ENCODE measurements at regions not wholly inside any gene's neighbourhood (a gene's known extent, or its start where the extent isn't known, plus 50 kb on each side); places are given as distances from the start of the nearest gene placed in this dataset.

DNA sequence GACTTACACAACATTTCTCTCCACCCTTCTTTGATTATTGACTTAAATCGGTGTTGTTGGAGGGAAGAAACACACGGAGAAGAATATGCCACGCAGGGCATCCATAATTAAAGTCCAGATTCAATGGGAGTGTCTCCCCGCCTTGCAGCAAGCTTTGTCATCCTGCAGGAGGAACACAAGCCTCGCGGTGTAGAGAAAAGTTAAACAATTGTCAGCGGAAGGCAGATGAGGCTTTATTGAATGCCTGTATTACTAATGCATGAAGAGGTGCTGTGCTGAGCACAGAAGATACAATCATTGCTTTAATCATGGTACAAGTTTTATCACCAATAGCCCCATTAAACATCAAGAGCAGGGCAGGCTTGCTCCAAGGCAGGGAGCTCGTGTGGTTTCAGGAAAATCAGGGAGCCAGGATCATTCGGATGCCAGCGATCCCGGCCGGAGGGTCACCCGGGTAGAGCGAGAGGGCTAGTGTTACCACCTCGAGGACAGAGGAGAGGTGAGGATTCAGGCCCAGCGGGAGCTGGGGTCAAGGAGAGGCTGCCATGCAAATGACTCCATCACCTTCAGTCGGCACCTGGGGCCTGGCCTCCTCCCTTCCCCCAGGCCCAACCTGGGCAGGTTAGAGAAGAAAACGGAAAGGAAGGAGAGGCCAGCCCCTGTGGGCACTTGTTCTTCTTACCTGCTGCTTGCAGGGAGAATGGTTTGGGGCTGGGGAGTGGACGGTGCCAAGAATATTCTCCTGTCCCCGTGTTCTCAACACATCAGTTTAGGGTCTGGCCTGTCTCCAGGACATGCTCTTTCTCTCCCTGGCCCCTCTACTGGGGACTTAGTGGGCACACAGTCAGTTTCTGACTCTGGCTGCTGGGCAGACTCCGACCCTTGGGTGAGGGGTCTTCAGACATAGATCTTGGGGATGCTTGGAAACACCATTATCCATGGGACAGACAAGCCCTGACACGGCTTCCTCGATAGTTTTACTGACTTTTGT lies 289.5 kb downstream of the IRX2 start:
- DNase-seq (ENCODE audit: low read depth in 3 of 3, low spot score in 2 of 3), result no peak

DNA sequence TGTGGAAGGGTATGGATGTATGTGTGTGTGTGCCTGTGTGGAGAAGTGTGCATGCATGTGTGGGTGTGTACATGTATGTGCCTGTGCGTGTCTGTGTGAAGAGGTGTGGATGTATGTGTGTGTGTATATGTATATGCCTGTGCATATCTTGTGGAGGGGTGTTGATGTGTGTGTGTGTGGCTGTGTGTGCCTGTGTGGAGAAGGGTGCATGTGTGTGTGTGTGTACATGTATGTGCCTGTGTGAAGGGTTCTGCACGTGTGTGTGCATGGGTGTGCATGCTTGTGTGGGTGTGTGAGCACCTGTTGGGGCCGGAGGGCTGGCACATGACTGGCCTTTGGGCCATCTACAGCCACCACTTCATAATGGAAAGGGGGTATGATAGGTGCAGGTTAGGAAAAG lies 291.4 kb downstream of the IRX2 start:
- DNase-seq (ENCODE audit: low read depth in 3 of 3, low spot score in 2 of 3), result no peak

DNA sequence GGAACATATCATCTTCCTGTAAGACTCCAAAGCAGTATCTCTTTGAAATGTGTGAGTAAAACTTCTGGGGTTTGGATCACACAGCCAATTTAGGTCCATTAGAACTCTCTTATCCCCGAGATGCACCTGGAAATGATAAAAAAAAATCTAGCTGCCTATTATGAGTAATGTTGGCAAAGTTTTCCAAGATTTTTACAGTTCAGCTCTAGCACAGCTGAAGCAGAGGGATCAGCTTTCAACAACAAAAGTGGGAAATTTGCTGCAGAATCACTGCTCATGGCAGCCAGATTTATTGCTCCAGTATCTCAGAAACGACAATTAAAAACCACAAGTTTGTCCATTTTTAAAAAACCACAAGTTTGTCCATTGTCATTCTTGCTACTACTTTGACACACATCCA lies 292.2 kb downstream of the IRX2 start:
- no peak for DNase-seq (ENCODE audit: low read depth in 3 of 3, low spot score in 2 of 3)

DNA sequence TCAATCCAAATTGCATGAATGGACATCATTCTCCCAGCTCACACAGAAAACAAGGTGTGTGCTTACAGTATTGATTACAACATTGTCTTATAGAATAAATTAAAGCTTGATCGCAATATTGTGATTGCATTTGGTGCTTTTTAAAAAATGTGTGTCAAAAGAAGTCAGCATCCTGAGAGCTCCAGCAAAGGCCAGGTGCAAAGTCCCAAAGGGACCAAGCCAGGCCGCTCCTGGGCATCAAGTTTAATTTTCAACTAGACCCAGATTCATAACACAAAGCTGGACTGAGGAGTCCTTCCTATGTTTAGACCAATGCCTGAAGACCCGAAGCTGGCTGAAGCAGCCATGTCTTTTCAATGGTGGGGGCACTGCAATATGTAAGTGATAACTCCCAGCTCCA lies 295.6 kb downstream of the IRX2 start:
- no peak for DNase-seq (ENCODE audit: low read depth in 3 of 3, low spot score in 2 of 3)

DNA sequence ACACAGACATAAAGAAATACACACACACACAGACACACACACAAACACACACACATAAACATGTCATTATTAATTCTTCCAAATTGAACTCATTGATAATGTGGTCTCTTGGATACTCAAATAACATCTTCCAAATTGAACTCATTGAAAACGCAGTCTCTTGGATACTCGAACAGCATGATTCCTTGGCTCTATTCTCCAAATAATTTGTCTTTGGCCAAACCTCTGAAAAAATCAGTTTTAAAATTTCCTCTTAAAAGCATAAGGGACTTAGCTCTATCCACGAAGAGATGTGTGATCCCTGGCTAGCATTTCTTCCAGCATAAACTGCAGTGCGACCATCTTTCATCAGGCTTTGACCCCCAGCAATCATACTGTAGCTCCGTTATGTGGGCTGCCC lies 296.6 kb downstream of the IRX2 start:
- no peak for DNase-seq (ENCODE audit: low read depth in 3 of 3, low spot score in 2 of 3)

DNA sequence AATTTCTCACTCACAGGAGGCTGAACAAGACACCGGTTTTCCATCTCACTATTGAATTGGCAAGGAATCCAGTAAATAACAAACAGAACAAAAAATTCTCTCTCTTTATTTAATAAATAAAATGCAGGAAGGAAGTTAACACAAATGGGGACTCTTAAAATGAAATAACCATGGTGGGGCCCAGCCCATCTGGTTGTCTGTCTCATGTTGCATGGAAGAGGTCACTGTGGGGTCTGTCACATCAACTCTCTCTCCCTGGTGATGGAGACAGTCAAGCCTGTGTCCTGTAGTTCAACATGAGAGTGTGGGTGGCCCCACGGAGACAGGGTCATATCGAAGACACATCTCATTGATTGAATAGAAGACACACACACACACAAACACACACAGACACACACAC lies 297.7 kb downstream of the IRX2 start:
- DNase-seq (ENCODE audit: low read depth in 3 of 3, low spot score in 2 of 3), result no peak

DNA sequence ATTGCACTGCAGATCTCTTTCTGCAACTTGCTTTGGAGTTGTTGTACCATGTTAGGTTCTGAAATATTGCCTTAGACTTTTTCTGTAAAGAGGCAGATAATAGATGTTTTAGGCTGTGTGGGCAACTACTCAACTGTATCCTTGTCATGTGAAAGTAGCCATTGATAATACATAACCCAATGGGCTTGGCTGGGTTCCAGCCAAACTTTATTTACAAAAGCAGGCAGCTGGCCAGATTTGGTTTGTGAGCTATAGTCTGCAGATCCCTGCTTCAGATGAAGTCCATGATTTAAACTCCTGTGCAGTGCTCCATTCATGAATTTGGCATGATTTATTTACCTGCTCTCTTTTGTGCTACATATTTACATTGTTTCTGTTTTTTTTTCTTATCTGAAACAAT lies 300.4 kb downstream of the IRX2 start:
- DNase-seq (ENCODE audit: low read depth in 3 of 3, low spot score in 2 of 3), result no peak

DNA sequence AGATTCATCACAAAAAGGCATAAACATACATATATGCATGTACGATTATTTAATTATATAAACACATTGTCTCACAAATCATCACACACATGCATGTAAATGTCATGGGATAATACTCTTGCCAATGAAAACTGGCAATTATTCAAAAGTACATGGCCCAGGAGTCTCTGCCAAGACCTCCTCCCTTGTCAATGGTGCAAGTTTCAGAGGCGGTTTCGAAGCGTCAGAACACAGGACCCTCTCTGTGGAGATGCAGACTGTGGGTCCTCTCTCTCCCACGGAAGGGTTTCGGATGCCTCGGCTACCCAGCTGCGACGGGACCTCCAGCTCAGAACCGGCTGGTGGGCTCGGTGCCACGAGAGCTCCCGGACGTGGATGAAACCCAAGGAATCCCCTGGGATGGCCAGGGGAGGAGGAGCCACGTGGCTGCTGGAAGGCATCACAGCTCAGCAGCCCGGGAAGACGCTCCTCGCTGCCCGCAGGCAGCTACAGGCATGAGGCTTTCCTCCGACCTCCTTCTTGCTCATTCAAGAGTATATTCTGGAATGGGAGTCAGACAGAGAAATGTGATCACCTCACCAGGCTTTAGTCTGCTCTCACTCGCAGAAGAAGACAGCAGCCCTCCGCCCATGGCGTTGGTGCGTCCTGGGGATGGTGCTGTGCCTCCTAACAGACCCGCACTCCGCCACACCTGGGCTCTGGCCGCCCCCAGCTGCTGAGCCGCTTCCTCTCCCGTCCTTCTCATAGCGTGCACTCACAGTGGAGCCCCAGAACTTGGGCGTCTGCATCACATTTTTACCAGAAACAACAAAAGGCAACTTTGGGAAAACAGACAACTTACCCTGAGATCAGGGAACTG lies 308.8 kb downstream of the IRX2 start:
- no peak for DNase-seq (ENCODE audit: low read depth in 3 of 3, low spot score in 2 of 3)

DNA sequence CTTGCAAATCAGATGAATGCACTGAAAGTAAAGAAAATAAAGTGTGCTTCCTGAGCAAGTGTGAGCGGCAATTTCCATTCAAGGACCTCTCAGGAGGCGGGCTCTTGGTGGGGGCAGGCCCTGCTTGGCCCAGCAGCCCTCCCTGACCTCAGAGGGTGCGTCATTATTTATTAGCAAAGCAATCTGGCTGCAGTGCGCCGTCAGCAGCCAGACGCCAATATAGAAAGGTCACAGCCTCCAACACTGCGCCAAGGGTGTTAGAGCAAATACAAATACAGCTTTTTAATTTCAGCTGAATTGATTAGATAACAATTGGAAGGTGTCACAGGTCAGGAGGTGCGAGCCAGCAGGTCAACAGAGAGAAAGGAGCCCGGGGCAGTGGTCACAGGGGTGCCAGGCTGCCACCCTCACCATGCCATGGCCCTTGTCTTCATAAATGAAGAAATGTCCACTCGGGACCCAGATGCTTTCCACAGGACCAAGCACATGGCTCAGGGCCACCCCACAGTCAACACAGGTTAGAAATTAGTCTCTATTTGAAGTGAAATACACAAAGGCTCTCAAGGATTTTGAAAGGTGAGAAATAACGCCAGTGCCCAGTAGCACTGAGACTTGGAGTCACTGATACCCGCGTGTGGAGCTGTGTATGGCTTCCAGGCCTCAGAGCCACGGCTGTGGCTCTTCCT lies 309.8 kb downstream of the IRX2 start:
- DNase-seq (ENCODE audit: low read depth in 3 of 3, low spot score in 2 of 3), result no peak

DNA sequence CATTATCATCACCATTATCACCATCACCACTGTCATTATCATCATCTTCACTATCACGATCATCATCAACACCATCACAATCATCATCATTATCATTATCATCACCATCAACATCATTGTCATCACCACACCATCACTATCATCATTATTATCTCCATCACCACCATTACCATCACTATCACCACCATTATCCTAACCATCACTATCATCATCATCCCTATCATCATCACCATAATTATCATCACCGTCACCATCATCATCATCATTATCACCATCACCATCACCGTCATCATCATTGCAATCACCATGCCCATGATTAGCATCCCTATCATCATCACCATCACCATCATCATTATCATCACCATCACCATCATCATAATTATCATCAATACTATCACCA lies 311.9 kb downstream of the IRX2 start:
- DNase-seq (ENCODE audit: low read depth in 3 of 3, low spot score in 2 of 3), result no peak

DNA sequence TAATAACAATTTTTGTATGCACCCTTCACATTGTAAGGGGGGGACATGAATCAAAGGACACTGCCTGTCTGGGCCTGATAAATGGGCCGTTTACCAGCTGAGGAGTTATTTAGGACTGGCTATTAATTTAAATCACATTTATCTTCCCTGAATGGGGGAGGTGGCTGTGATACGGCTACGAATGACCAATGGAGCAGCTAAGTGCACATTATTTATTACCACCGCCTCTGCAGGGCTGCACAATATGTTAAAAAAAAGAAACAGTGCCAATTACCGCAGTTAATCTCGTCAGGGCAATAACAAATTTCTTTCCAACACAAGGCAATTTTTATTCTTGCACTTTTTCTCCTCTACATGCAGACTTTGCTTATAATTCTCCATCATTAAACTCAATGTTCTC lies 318.4 kb downstream of the IRX2 start:
- DNase-seq (ENCODE audit: low read depth in 3 of 3, low spot score in 2 of 3), result peak in 1 of 3 donors; percentile 19

DNA sequence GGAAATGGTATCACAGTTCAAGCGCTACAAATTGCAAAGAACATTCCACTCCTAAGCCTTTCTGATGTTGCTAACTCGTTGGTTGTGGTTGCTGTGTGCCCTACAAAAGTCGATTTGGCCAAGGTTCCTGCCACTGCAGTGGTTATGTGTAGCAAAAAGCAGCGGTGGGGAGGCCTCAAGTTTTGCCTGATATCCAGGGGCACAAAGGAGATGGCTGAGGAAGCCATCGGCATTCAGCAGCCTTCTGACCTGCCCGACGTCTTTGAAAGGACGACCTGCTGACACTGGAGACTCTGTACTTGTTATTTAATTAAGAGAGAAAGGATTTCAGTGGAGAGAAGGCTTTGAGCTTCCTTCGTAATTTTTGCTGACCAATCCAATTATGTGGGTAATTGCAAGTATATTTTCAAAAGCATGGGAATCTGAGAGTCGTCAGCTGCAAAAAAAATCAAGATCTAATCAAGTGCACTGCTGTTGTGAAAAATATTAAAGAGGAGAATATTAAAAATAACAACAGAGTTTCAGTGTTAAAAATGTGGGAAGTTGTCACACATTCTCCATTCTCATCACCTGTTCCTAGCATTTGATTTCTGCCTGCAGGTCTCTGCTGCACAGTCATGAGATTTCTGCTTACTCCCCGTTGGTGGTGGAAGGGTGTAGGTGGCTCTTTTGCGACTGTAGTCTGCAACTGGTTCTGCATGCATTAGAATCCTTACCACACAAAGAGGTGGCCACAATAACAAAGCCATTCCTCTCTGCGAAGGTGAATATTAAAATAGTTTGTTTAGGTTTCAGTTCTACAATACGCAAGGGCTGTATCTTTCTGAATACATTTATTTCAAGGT lies 319.2 kb downstream of the IRX2 start:
- no peak for DNase-seq (ENCODE audit: low read depth in 3 of 3, low spot score in 2 of 3)

DNA sequence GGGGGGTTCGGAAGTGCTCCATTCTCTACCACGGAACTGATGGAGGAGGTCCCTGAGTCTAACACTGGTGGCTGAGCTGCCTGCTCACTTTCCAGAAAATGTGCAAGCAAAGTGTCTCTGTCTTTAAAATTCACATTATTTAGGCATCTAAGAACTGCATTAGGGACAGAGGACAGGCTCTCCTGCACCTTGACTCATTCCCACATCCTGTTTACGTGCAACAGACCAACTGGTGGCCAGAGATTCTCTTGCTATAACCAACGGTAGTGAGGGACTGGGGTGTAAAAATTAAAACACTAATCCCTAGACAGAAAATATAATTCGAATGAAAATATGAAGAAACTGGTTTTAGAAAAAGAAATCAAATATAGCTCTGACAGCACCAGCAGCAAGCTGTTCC lies 320.9 kb downstream of the IRX2 start:
- no peak for DNase-seq (ENCODE audit: low read depth in 3 of 3, low spot score in 2 of 3)

DNA sequence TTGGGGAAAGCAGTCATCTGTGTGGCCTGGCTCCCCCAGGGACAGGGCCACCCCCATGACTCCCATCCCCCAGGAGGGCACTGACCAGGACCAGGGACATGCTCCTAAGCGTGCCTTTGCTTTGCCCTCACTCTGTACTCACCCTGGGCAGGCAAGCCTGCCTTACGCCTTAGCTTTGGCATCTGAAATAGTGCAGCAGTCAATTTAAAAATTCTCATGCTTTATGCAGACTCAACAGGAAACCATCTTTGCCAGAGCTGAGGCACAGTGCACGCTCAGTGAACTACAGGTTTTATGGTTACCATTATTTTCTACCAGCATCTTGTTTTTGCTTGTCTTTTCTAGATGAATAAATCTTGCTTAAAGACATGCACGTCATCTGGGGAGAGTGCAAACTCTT lies 323.5 kb downstream of the IRX2 start:
- DNase-seq (ENCODE audit: low read depth in 3 of 3, low spot score in 2 of 3), result no peak

DNA sequence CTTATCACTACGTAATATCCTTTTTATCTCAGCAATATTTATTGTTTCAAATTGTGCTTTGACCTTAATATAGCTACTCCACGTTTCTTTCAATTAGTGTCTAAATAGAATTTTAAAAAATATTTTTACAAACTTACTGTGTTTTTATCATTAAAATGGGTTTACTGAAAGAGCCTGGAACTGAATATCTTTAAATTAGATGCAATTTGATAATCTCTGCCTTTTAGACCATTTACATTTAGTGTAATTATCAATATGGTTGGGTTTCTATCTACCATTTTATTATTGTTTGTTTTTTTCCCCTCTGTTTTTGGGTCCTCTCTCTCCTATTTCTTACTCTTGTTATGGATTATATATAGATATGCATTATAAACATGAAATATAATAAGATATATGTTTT lies 327.8 kb downstream of the IRX2 start:
- DNase-seq (ENCODE audit: low read depth in 3 of 3, low spot score in 2 of 3), result no peak

DNA sequence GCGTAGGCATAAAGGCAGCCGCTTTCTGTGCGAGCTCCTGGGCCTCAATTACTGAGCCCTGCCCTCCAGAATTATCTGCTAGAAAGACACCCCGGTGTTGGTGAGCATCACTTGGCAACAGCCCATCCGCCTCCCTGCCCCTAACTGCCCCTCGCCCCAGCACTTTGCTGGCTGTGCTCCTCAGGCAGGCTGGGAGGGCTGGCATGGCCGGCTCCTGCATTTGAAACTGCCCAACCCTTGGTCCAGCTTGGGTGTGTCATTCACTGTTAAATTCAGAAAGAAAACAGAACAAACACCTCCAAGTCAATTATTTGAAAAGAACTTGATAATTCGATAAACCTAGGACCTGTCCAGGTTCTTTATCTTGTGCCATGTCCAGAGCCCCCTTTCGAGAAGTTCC lies 334.2 kb downstream of the IRX2 start:
- no peak for DNase-seq (ENCODE audit: low read depth in 3 of 3, low spot score in 2 of 3)

DNA sequence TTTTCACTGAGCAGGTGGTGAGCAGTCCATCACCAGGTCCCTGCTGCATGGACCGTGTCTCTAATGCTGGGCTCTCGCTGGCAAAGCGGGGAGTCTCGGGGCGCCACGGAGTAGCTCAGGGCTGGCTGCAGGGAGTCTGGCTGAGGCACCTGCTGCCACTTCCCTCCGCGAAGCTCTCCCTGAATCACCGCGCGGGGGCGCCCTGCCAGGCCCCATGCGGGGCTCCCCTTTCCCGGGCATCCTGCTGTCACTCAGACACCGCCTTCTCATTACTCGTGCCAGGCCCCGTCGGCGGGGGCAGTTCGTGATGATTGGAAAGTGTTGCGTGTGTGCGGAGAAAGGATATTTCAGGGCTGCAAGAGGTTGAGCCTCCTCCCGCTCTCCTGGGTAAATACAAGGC lies 335.8 kb downstream of the IRX2 start:
- no peak for DNase-seq (ENCODE audit: low read depth in 3 of 3, low spot score in 2 of 3)

DNA sequence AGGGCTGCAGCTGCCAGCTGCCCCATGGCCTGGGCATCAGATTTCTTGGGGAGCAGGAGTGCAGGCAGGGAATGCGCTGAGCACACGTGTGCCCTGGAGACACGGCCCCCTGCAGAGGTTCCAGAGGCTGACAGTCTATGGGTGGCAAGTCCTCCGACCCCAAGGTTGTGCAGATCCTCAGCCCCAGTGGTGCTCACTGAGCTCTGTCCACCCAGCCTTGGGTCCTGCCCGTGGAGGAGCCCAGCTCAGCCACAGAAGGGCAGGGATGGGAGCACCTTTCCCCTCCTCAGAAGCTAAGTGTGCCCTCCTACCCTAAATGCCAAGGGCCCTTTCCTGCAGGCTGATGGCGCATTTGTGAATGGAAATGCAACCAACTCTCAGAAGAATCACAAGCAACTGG lies 341.0 kb downstream of the IRX2 start:
- no peak for DNase-seq (ENCODE audit: low read depth in 3 of 3, low spot score in 2 of 3)

DNA sequence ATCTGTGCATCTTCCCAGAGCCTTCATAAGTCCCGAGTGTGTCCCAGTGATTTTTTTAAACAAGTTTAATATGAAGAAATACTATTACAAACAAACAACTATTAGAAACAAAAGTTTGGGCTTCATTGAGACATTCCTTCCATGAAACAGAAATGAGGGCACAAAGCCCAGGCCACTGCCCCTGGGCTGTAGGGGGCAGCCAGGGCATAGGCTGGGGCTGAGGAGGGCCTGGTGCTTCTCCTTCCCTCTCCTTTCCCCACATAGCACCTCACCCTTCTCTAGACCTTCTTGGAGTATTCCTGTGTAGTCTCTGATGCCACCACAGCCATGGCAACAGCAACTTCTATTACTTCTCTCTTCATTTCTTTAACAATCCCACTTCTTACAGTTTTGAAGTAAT lies 348.2 kb downstream of the IRX2 start:
- DNase-seq (ENCODE audit: low read depth in 3 of 3, low spot score in 2 of 3), result no peak

DNA sequence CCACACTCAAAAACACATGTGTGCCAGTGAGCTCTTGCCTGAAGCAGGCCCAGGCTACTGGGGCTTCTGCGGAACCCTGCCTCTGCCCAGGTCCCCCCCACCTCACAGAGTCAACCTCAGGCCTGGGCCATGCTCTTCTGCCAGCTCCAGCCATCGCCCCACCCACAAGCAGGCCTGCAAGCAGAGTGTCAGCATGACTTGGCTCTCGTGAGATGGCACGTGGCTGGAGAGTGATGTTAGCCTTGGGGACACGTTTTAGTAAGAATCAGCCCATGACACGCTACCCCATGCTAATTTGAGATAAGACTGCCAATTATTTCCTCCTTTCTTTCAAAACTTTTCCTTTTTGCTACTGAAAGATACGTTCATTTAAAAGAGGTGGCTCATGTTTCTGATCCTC lies 351.7 kb downstream of the IRX2 start:
- no peak for DNase-seq (ENCODE audit: low read depth in 3 of 3, low spot score in 2 of 3)
